Esophagus squamous epithelium (tissue), 4 donors: ENCODE measurements at regions not wholly inside any gene's neighbourhood (a gene's known extent, or its start where the extent isn't known, plus 50 kb on each side); places are given as distances from the start of the nearest gene placed in this dataset.

ENCODE experiments used
- CTCF ChIP-seq, 6 experiments: fragments of 450-650 bp in 4 of 6; fragments of 200-600 bp in 2 of 6; sonication (generic) in 2 of 6; IDR thresholded peaks; one replicate each; pipeline ENCODE4 v1.5.1; 2016 to 2019; ENCODE audit warnings: antibody characterized with exemption in 6 of 6, mild to moderate bottlenecking in 4 of 6, moderate library complexity in 4 of 6
- POLR2A ChIP-seq, 4 donors: fragments of 450-650 bp; IDR thresholded peaks; one replicate each; pipeline ENCODE4 v1.6.1; 2017; ENCODE audit warnings: antibody characterized with exemption in 4 of 4, mild to moderate bottlenecking in 4 of 4, moderate library complexity in 3 of 4

GRCh38 chr18:76688724-76689472, 133.5 kb upstream of the ZNF236 start:
- TF ChIP-seq POLR2A (IDR thresholded peaks at IDR 0.05) = no peak
- TF ChIP-seq CTCF (IDR thresholded peaks at IDR 0.05) = no peak
